HG02610 (cell line): ENCODE measurements at regions not wholly inside any gene's neighbourhood (a gene's known extent, or its start where the extent isn't known, plus 50 kb on each side); places are given as distances from the start of the nearest gene placed in this dataset.
"Not testable (repeated sequence)": the region's sequence is repeated elsewhere in the genome, so short reads cannot be mapped to it uniquely, and the experiment has no call there.

Source experiments
- ATAC-seq: cut with Tn5 transposase; IDR thresholded peaks from one replicate; pipeline ENCODE4 v1.9.1; 2021; ENCODE audit warnings: mild to moderate bottlenecking, moderate library complexity; ENCODE audit not compliant: unreplicated experiment

DNA sequence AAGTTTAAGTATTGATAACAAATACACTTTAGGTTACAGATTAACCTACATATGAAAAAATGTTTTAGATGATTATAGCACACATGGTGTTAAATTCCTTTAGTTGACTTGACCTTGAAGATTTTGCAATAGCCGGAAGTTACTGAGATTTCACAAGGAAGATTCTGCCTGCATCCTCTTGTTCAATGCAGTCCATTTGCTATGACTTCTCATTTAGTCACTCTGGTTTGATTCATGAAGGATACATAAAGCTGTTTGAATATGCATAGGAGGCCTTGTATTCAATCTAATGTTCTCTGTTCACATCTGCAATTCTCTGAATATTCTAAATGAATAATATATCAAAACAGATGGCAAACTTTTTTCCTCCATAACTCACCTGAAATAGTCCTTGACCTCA, 870.2 kb upstream of the GOT2 start:
- no peak for ATAC-seq

DNA sequence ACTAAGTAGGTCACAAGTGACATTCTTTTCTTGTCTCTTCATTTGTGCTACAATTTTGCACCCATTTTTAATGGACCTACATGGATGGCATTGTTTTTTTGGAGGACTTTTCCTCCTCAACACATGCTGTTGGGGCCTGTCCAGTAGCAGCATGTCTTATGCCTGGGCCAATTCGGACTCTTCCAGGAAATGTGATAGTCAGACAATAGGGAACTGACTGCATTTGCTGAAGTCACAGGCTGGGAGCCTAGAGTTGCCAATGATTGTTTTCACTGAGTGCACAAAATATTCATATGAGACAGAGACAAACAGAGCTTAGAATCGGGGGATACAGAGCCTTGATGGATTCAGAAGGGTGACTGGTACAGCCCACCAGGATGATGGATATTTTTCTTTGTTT, 867.3 kb upstream of the GOT2 start:
- ATAC-seq, result no peak

DNA sequence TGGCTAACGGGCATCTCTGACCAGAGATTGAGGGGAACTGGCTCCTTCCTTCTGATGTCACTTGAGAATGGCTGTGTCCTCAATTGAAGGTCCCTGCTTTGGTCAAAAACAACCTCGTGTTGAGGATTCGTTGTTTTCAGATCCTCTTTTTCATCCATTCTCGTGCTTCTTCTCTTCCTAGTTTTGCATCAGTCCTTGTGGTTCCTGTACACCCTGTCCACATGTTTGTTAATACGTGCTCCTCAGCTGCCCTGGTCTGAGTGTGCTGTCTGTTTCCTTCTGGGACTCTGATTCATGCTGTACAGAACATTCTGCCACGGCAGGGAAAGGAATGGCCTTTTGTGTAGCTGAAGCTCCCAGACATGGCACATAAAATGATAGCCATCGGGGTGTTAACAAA, 863.2 kb upstream of the GOT2 start:
- ATAC-seq, result no peak

DNA sequence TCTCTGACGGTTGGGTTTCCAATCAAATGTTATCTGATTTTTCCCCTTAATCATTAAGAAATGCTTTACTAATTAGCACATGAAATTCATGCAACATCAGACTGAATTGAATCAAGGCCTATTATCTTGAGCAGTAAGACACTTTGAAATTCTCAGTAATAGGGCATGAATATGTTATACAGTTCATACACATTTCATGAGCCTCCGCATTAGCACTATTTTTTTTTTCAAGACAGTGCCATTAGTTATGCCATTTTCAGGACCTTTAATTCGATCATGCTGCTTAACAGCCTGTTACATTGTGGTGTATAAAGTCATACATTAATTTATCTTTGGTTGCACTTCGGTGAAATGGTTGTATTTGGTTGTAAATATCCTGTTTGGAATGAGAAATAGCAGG, 862.6 kb upstream of the GOT2 start:
- ATAC-seq, result no peak

DNA sequence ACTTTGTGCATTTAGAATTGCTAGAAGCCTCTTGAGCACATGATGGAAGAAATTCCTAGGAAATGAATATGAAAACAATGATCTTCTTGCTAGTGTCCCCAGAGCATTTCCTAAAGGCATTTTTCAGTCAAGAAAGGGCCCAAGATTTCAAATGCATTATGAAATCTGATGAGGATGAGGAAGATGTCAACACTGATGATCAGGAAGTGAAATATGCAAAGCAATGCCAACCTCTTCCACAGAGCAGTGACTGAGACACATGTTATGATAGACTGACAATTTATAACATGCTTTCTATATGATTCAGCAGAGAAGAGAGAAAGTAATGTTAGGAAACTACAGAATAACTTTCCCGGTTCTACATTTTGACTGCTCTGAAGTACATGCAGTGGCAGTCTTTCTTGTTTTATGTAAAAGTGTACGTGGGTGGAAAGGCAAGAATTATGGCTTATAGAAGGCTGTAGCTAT, 859.1 kb upstream of the GOT2 start:
- peak; percentile 95 for ATAC-seq

DNA sequence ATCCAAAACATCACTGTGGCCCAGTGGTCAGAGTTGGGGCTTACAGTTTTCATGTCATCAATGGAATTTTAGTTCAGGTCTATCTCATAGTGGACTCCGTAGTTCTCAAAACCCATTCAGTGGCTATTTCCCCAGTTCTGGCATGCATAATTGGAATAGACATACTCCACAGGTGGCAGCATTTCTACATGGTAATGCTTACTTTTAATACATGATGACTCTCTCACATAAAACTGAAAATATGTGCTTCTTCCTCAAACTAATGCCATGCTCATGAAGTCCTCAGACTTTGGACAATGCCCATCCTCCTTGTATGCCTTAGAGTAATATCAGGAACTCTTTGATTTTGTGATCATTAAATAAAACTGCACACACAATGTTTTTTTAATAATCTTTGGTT, 857.4 kb upstream of the GOT2 start:
- no peak for ATAC-seq

DNA sequence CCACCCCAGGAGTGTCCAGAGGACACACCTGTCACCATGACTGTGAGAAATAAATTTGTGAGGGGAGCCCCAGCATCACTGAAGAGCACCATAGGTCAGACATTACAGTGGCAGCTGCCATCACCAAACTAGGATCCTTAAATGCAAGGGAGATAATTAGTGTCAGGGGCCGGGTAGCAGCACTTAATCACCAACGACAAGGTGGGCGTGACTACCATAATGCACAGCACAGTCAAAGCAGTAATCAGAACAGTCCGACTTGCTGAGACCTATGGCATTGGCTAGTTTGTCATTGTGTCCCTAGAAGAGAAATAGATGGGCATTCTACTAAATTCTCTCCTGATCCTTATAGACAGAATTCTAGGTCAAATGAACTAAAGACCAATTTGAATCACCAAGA, 856.7 kb upstream of the GOT2 start:
- ATAC-seq, result no peak

DNA sequence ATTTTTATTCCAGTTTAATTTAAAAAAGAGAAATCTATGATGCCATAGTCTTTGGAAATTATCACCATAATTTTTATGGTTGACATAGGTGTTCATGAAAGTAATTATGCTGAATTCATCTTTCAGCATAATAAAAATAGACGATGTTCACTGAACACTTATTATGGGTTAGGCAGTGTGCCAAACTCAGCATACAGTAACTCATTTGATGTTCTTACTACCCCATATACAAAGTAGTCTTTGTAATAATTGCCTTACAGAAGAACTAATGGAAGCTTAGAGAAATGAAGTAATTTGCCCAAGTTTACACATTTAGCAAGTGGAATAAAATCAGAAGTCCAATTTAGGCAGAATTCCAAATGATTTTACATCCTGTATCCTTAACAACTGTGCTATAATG, 852.2 kb upstream of the GOT2 start:
- no peak for ATAC-seq

DNA sequence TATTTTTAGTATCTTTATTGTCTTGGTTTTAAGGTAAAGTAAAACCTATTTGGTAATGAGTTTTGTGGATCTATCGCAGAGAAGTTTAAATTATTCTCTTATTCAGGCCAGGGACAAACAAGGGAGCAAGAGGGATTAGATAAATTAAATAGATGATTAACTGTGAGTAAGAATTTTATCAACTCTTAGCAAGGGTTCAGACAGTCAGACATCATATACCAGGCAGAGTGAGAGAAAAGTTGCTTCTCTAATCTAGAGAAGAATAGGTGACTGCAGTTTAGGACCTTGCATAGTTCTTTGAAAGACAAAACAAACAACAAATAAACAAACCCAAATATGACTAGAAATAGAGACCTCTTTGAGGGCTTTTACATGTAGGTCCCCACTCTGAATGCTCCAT, 840.2 kb upstream of the GOT2 start:
- no peak for ATAC-seq

DNA sequence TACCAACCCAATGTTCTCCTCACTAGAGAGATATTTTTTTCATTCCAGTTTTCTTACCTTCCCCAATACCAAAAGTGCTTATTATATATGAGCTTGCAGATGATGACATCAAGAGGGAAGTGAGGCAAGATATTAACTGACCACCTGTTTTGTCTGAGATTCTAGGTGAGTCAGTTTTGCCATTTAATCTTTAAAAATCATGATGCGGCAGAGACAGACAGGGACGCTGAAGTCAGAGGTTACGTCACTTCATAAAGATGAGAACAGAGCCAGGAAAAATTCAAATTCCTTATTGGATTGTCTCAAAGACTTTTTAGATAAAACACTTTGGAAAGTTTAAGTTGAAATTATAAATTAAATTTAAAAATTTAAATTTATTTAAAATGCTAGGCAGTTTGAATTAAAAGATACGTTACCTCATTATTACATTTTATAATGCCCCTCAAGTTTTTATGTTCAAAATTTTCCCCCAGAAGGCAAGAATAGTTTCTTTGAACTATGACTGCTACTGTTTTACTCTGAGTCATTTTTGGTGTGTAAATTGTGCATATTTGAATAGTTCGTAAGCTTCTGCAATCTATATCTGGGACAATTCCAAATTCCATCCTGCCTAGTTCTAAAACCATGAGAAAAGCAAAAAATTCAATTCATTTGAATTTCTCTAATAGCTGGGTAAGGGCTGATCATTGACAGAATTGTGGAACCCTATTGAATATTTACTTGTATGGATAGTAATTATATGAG, 839.6 kb upstream of the GOT2 start:
- ATAC-seq, result no peak

DNA sequence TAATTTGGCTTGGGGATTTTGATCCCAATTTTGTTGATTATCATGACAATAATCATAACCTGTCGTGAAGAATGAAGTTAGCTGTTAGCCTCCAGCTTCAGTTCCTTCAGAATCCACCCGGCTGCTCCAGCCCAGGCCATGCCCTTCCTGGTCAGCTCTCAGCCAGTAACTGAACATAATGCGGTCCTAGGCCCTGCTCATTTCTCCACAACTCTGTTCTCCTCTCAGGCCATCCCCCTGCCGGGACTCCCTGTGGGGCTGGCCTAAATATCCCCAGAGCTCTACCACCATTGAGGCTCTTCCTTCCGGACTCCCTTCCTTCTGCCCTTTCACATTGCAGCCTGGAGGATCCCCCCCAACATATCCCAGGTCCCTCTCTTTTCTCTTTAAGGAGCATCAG, 833.4 kb upstream of the GOT2 start:
- no peak for ATAC-seq

DNA sequence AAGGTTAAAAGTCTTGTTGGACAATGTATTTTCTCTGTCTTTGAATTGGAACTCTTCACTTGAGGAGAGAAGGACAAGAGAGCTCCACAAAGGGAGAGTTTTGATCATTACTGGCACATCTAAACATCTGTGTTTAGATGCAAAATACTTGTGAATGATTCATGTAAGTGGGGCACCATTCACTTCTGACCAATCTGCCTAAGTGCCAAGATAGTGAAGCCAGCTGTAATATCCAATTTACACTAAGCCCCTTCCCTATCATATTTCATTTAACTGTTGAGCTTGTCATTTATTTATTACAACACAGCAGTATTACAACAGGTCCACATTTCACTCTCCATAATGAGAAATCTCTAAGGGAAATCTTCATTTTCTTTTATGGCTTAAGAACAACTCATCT, 832.3 kb upstream of the GOT2 start:
- ATAC-seq, result no peak

DNA sequence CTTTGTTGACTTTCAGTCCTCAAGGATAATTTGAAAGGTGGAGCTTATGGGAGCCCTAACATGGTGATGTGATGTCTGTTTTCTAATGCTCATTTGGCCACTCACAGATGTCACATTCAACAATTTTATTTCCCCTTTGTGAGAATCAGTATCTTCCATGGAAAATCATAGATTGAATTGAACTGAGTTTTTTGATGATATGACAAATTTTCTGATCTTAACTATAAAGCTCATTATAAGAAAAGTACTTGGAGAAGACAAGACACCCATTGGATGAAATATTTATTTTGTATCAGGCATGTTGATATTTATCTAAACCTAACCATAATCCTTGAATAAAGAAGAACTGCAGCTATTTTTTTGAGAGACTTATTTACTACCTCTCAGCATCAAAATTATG, 824.6 kb upstream of the GOT2 start:
- ATAC-seq, result no peak

DNA sequence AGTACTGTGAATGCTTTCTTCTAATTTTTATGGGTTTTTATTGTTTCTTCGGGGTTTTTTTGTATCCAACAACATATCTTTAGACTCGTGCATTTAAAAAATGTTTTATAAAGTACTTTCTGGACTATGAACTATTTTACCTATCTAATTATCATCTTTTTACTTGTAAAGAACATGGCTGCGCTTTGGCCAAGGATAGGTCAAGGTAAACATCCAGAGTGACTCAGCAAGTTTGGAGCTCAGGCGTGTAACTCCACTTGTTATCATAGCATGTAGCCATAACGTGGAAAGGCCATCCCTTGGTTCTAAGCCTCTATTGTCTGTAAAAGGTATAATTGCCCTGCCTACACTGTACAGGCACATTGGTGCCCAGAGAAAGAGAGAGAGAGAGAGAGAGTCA, 818.0 kb upstream of the GOT2 start:
- no peak for ATAC-seq

DNA sequence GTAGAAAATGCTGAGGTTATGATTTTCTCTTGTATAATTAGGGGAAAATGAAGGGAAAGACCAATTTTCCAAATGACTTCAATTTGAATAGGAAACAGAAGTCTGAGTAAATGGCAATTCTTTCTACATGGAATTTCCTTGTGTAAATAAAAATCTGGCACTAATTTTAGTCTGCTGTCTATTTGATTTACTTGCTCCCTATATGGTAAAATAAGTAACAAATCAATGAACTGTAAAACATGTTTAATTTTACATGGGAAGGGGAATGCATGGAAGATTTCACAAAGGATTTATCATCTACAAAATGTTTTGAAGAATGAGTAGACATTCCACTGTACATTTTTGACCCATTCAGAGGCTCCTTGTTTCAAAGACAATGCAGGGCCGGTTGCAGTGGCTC, 811.6 kb upstream of the GOT2 start:
- ATAC-seq, result no peak

DNA sequence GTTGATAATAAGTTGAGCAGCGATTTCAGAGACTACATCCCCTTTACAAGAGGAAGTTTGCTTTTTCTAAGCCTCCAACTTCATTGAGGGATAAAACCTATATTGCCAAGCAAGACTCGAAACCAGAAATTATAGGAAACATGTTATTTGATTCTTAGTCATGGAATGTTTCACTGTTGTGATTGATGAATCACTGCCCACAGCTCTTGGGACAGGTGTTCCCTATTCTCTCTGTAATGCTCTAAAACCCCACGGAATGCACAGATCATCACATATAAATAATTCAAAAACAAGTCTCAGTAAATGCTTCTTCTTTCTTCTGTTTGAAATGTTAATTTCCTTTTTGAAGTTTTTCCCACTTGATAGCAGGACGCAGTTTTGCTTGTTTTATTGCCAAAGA, 809.5 kb upstream of the GOT2 start:
- ATAC-seq, result no peak

DNA sequence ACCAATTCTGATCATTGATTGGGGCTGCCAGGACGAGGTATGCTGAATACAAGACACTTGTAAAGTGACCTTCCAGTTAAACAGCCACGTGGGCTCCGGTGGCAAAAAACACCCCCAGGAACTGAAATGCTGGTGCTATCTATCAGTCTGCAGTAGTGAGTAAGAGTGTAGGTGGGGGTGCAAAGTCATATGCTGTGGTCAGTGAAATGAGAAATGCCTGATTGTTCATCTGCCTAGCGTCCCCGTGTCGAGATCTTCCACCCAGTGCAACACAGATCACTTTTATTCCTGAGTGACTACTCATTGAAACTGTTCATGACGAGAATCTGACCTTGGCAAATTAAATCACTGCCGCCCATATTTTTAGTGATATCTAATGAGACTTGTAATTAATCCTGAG, 806.5 kb upstream of the GOT2 start:
- ATAC-seq, result no peak

DNA sequence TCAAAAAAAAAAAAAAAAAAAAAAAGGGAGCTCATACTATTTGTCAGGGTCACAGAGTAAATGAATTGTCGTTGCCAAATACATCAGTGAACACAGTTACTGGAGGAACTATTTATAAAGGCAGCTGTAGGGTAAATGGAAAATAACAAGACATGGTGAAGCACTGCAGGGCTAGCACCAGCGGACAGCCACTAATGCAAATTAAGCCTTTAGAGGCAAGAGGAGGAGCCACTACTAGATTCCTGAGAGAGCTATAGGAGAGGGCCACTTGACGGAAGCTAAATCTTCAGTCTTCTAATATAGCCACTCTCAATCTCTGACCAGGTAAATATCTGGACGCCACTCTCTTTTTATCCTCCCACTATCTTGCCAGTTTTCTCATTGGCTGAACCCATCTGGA, 801.2 kb upstream of the GOT2 start:
- no peak for ATAC-seq

DNA sequence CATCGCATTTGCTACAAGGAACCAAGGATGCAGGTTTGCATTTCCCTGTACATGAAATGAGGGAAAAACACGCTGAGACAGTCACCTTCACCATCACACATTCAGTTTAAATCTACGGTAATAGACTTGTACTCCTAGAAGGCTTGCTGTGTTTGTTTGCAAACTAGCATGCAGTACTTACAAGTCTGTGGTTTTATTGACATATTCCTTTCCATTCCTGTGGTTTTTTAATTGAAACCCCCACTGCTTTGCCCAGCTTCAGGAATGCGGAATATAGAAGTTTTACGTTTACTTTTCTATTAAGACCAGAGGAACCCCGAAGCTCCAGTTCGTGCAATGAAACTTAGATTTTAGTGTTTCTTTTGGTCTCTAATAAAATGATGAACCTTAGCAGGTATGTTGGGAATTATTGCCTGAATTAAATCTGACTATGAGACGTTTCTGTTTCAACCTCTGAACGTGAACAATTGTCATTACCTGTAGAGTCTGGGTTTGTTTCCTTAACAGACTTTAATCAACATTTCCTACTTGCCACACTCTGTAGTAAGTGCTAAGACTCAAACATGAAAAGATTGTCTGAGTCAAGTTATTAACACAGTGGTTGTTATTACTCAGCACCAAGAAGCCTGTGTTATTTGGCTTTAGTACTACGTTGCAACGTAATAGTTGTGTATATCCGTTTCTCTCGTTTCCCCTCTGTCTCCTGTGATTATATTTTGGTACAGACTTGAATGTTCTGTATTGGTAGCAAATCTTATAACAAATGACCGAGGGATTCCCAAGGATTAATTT, 793.3 kb upstream of the GOT2 start:
- no peak for ATAC-seq

DNA sequence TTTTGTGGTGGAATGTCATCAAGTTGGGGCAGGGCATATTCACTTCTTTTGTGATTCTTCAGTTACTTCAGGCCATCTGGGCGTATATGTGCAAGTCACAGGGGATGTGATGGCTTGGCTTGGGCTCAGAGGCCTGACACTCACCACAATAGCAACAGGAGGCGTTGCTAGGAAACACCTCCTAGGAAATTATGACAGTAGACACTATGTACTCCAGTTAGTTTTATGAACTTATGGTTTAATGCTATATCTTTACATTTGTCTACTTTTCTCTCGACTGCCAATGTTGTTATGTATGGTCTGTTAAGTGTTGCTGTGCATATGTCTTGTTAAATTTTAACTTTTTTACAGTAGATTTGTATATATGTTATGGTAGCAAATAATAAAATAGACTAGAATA, 788.7 kb upstream of the GOT2 start:
- ATAC-seq, result no peak

DNA sequence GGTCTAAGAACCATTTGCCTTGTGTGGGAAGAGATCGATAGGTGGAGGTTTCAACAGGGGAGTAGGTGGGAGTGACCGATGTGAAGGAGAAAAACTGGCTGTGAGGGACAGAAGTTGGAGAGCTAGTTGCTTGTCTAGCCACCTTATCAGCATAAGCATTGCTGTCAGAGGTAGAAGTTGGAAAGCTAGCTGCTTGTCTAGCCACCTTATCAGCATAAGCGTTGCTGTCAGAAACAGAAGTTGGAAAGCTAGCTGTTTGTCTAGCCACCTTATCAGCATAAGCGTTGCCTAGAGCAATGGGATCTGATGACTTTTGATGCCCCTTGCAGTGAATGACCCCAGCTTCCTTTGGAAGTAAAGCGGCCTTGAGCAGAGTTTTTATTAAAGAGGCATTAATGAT, 784.6 kb upstream of the GOT2 start:
- not testable (repeated sequence) for ATAC-seq

DNA sequence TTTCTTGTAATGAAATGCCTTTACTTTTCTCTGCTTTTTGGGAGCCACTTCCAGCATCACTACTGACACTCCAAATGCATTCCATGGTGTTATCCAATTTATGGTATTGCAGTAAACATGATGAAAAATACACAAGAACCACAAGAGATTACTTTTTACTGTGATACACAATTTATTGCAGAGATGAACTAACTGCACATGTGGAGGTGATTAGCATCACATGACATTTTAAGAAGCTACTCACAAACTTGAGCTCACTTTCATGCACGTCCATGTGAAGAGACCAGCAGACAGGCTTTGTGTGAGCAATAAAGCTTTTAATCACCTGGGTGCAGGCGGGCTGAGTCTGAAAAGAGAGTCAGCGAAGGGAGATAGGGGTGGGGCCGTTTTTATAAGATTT, 780.5 kb upstream of the GOT2 start:
- ATAC-seq, result no peak

DNA sequence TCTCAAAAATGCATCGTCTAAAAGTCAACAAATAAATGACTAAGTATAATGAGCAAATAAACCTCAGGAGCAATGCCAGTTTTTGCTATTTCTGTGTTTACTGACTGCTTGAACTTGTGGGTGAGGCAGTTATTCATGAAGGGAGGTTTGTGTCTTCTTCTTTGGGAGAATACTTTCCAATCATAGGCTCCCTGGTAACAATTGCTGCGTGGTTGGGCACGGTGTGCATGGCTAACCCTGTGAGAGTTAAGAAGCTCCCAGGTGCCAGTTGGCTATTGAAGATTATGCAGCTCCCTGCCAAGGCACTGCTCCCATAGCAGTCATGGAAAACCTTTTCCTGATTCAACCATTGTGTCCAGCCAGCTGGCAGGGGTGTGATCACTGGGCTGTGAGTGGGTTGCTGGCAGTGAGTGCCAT, 775.9 kb upstream of the GOT2 start:
- ATAC-seq, result no peak
